Endothelial cell of umbilical vein (primary cell): ENCODE measurements at regions not wholly inside any gene's neighbourhood (a gene's known extent, or its start where the extent isn't known, plus 50 kb on each side); places are given as distances from the start of the nearest gene placed in this dataset.

Source experiments
- BruUV-seq: library from RNA; stranded (reverse); fragments of 400-500 nt; replicated peaks from 2 replicates; lab custom pipeline; 2021; lab: Mats Ljungman, UMichigan
- CTCF ChIA-PET: fragments of 300-600, 350-600 bp; sonication (Branson Sonifier 250); formaldehyde crosslinking; loops from one replicate; lab custom pipeline; 2021; ENCODE audit warnings: antibody characterized with exemption, inconsistent platforms; lab: Charles Lee
- POLR2A ChIA-PET: fragments of 300-600, 350-600 bp; sonication (Branson Sonifier 250); formaldehyde crosslinking; loops from one replicate; lab custom pipeline; 2021; ENCODE audit warnings: antibody characterized with exemption, inconsistent platforms; lab: Charles Lee
- DNase-seq: peaks from one replicate; pipeline ENCODE4 v3.0.0-alpha.2; 2011; ENCODE audit warnings: low read depth, low spot score
- FAIRE-seq: peaks from 2 replicates; lab custom pipeline; 2011; peaks lifted over from hg19 to GRCh38; lab: Jason Lieb, UNC
- H2AFZ ChIP-seq: 2 replicates; pipeline ENCODE4 v1.6.0; 2012; ENCODE audit warnings: low read depth, low read length, control low read depth, inconsistent platforms
- H3K27ac ChIP-seq: 2 replicates; pipeline ENCODE4 v1.5.1; 2011; ENCODE audit warnings: low read depth, mild to moderate bottlenecking, control low read depth, low read length, moderate library complexity; ENCODE audit not compliant: insufficient read depth
- H3K27me3 ChIP-seq, 2 experiments: 2 replicates each; pipeline versions ENCODE4 v1.6.0 to v1.6.1; 2011; ENCODE audit warnings: low read length in 2 of 2, mixed read lengths in 1 of 2; ENCODE audit not compliant: control insufficient read depth in 2 of 2, insufficient read depth in 2 of 2
- H3K36me3 ChIP-seq, 2 experiments: 2 replicates in 1 of 2; 3 replicates in 1 of 2; pipeline ENCODE4 v1.5.1; 2011; ENCODE audit warnings: low read length in 2 of 2, mild to moderate bottlenecking in 1 of 2, moderate library complexity in 1 of 2; ENCODE audit not compliant: control insufficient read depth in 2 of 2, insufficient read depth in 2 of 2; ENCODE audit errors: extremely low read depth in 1 of 2
- H3K4me1 ChIP-seq: 3 replicates; pipeline ENCODE4 v1.5.1; 2011; ENCODE audit warnings: mild to moderate bottlenecking, low read length; ENCODE audit not compliant: control insufficient read depth, insufficient read depth; ENCODE audit errors: extremely low read depth
- H3K4me2 ChIP-seq: 2 replicates; pipeline ENCODE4 v1.6.1; 2011; ENCODE audit warnings: low read length, control low read depth, mixed read lengths; ENCODE audit not compliant: insufficient read depth
- H3K4me3 ChIP-seq, 3 experiments: fragments of 200-600 bp in 1 of 3; sonication (generic), shearing (Covaris generic) in 1 of 3; replicated peaks in 1 of 3; 2 replicates each; pipeline ENCODE4 v1.5.1; 2011 to 2016; ENCODE audit warnings: control low read depth in 3 of 3, low read length in 3 of 3, mild to moderate bottlenecking in 2 of 3, inconsistent platforms in 1 of 3, low read depth in 1 of 3, moderate library complexity in 1 of 3; ENCODE audit not compliant: insufficient read depth in 1 of 3
- H3K79me2 ChIP-seq: 2 replicates; pipeline ENCODE4 v1.6.0; 2012; ENCODE audit warnings: low read length, inconsistent platforms; ENCODE audit not compliant: control insufficient read depth, insufficient read depth
- H3K9ac ChIP-seq: replicated peaks from 2 replicates; pipeline ENCODE3; 2011; ENCODE audit warnings: low read length, control low read depth; ENCODE audit not compliant: insufficient read depth; ENCODE audit errors: extremely low read depth
- H3K9me1 ChIP-seq: replicated peaks from 3 replicates; pipeline ENCODE4 v1.6.0; 2011; ENCODE audit warnings: mild to moderate bottlenecking, low read length; ENCODE audit not compliant: control insufficient read depth, insufficient read depth; ENCODE audit errors: extremely low read depth
- H3K9me3 ChIP-seq: replicated peaks from 2 replicates; pipeline ENCODE4 v1.5.1; 2012; ENCODE audit warnings: low read length, inconsistent platforms; ENCODE audit not compliant: control insufficient read depth, insufficient read depth
- H4K20me1 ChIP-seq: replicated peaks from 2 replicates; pipeline ENCODE3; 2011; ENCODE audit warnings: mild to moderate bottlenecking, low read length; ENCODE audit not compliant: control insufficient read depth, insufficient read depth; ENCODE audit errors: extremely low read depth
- CTCF ChIP-seq, 2 donors: IDR thresholded peaks; 1 replicate in 1 of 2; 2 replicates in 1 of 2; pipeline ENCODE4 v1.5.1; 2011; ENCODE audit warnings: low read length in 2 of 2, mild to moderate bottlenecking in 2 of 2, moderate library complexity in 2 of 2, control low read depth in 1 of 2, inconsistent platforms in 1 of 2, low read depth in 1 of 2; ENCODE audit not compliant: insufficient read depth in 1 of 2; ENCODE audit errors: extremely low read depth in 1 of 2
- EZH2 ChIP-seq: IDR thresholded peaks from 2 replicates; pipeline ENCODE4 v1.6.1; 2012; ENCODE audit warnings: borderline replicate concordance, low read depth, mild to moderate bottlenecking, moderate library complexity, low read length, inconsistent platforms; ENCODE audit not compliant: severe bottlenecking
- FOS ChIP-seq: IDR thresholded peaks from 2 replicates; pipeline ENCODE4 v1.6.1; 2011; ENCODE audit warnings: mild to moderate bottlenecking, low read length, moderate library complexity, borderline replicate concordance; ENCODE audit not compliant: insufficient read depth
- GATA2 ChIP-seq: IDR thresholded peaks from 2 replicates; pipeline ENCODE4 v1.7.0; 2011; ENCODE audit warnings: low read depth, mild to moderate bottlenecking, moderate library complexity, mixed read lengths, low read length; ENCODE audit not compliant: insufficient read length, insufficient read depth
- JUN ChIP-seq: IDR thresholded peaks from 2 replicates; pipeline ENCODE4 v1.6.1; 2011; ENCODE audit warnings: borderline replicate concordance, low read depth; ENCODE audit not compliant: insufficient read length, insufficient read depth
- MYC ChIP-seq: IDR thresholded peaks from one replicate; pipeline ENCODE4 v1.6.1; 2011; ENCODE audit warnings: mild to moderate bottlenecking, low read depth, low read length
- POLR2A ChIP-seq: IDR thresholded peaks from 2 replicates; pipeline ENCODE4 v1.6.1; 2012; ENCODE audit warnings: low read depth, mild to moderate bottlenecking, control low read depth, low read length
- POLR2AphosphoS5 ChIP-seq: IDR thresholded peaks from 2 replicates; pipeline ENCODE4 v1.6.1; 2012; ENCODE audit warnings: low read depth, mild to moderate bottlenecking, control low read depth, low read length, moderate library complexity; ENCODE audit not compliant: insufficient read depth
- dilution Hi-C: fragments of 300-500 bp; cut with MboI; formaldehyde crosslinking; loops from one replicate; pipeline ENCODE4 v1.15.0; 2019; ENCODE audit warnings: low sequenced_read_pairs; ENCODE audit not compliant: extremely low pct_ligation_motif_present
- intact Hi-C: fragments of 100-400 bp; cut with micrococcal nuclease; formaldehyde crosslinking; loops from one replicate; pipeline ENCODE4 v1.10.0; 2022
- TF ChIP-seq, protein P1 (sequence below): IDR thresholded peaks from 2 replicates; pipeline ENCODE4 v1.6.1; 2011; ENCODE audit not compliant: insufficient read depth, insufficient read length

DNA sequence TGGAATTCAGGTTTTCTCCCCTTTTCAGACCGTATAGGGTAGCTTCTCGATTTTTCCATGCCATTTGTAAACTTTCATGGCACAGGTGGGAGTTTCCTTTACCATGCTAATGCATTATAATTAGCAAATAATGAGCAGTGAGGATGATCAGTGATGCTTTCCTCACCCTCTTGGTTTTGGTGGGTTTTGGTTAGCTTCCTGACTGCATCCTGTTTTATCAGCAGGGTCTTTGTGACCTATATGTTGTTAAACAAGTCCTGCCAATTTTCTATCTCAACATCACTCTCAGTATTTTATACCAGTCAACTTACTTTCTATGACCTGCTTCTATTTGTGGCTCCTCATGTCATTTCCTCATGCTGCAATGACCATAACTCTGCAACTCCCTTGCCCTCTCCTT, 1345.1 kb downstream of the NCAM2 start:
- H3K4me2 ChIP-seq = no peak overlapping the region
- no TSS peak for BruUV-seq
- H3K4me1 ChIP-seq = no peaks in the 10 kb centered on the region
- TF ChIP-seq JUN (no peak), CTCF (IDR thresholded peaks at IDR 0.05; ENCODE audit: extremely low read depth in 1 of 2, insufficient read depth in 1 of 2, low read depth in 1 of 2, low read length in 2 of 2) (no peak), FOS (no peak), GATA2 (no peak), MYC (no peak), EZH2 (no peak), POLR2AphosphoS5 (no peak), POLR2A (no peak)
- TF ChIP-seq, protein P1, sequence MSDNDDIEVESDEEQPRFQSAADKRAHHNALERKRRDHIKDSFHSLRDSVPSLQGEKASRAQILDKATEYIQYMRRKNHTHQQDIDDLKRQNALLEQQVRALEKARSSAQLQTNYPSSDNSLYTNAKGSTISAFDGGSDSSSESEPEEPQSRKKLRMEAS = no peak
- H3K36me3 ChIP-seq = no peaks in the 10 kb centered on the region
- intact Hi-C loops (no loop called here), dilution Hi-C loops (no loop called here)
- no peak for FAIRE-seq
- H3K27me3 ChIP-seq = no peaks in the 10 kb centered on the region
- H3K4me3 ChIP-seq = no peak overlapping the region
- no peaks in the 10 kb centered on the region for H3K9me1 ChIP-seq
- ChIA-PET POLR2A (no interaction called here), CTCF (no interaction called here)
- no peak for DNase-seq
- H3K79me2 ChIP-seq = no peaks in the 10 kb centered on the region
- no peak overlapping the region for H3K27ac ChIP-seq
- no peaks in the 10 kb centered on the region for H3K9me3 ChIP-seq
- no peak overlapping the region for H3K9ac ChIP-seq
- H4K20me1 ChIP-seq = no peaks in the 10 kb centered on the region
- H2AFZ ChIP-seq = no peak overlapping the region
